Brain pericyte (primary cell): ENCODE measurements at regions not wholly inside any gene's neighbourhood (a gene's known extent, or its start where the extent isn't known, plus 50 kb on each side); places are given as distances from the start of the nearest gene placed in this dataset.
"Not testable (repeated sequence)": the region's sequence is repeated elsewhere in the genome, so short reads cannot be mapped to it uniquely, and the experiment has no call there.

Experiments used
- DNase-seq: peaks from one replicate; pipeline ENCODE4 v3.0.0-alpha.2; 2012; ENCODE audit warnings: low read depth, low spot score

- DNase-seq: not testable (repeated sequence)
Observed at GRCh38 chr7:106713452-106713851, 52.5 kb upstream of the CCDC71L start.

DNA sequence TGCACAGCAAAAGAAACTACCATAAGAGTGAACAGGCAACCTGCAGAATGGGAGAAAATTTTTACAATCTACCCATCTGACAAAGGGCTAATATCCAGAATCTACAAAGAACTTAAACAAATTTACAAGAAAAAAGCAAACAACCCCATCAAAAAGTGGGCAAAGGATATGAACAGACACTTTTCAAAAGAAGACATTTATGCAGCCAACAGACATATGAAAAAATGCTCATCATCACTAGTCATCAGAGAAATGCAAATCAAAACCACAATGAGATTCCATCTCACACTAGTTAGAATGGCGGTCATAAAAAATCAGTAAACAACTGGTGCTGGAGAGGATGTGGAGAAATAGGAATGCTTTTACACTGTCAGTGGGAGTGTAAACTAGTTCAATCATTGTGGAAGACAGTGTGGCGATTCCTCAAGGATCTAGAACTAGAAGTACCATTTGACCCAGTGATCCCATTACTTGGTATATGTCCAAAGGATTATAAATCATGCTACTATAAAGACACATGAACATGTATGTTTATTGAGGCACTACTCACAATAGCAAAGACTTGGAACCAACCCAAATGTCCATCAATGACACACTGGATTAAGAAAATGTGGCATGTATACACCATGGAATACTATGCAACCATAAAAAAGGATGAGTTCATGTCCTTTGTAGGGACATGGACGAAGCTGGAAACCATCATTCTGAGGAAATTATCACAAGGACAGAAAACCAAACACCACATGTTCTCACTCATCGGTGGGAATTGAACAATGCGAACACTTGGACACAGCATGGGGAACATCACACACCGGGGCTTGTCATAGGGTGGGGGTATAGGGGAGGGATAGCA lies 53.9 kb upstream of the CCDC71L start:
- not testable (repeated sequence) for DNase-seq

- no peak for DNase-seq
Observed at GRCh38 chr7:106715730-106716129, 54.8 kb upstream of the CCDC71L start.

DNA sequence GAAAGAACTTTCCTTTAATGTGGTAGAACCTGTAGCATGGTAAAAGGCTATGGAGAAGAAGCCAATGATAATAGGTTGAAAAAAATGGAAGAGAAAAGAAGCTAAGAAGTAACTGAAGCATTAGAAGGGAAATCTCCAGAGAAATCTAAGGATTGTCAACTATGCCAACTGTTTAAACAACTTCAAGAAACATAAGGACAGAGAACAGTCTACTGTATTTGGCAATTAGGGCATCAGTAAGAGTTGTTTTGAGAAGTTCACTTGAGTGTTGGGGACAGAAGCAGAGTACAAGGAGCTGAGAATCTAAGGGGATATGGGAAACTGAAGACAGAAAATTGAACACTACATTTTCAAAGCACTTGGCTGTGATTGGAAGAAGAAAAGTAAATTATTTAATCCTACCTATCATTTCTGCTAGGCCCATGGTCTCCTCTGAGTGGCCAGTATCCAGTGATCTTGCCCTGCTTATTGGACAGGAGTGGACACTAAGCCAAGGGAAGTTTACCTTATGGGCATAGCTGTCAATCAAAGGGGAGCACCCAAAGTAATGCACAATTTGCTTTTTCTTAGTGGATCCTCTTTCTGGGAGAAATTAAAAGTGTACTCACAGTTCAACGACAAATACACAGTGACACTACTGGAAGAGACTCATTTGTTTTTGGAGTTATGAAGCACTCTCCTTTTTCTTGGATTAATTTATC lies 56.4 kb upstream of the CCDC71L start:
- DNase-seq: no peak

DNA sequence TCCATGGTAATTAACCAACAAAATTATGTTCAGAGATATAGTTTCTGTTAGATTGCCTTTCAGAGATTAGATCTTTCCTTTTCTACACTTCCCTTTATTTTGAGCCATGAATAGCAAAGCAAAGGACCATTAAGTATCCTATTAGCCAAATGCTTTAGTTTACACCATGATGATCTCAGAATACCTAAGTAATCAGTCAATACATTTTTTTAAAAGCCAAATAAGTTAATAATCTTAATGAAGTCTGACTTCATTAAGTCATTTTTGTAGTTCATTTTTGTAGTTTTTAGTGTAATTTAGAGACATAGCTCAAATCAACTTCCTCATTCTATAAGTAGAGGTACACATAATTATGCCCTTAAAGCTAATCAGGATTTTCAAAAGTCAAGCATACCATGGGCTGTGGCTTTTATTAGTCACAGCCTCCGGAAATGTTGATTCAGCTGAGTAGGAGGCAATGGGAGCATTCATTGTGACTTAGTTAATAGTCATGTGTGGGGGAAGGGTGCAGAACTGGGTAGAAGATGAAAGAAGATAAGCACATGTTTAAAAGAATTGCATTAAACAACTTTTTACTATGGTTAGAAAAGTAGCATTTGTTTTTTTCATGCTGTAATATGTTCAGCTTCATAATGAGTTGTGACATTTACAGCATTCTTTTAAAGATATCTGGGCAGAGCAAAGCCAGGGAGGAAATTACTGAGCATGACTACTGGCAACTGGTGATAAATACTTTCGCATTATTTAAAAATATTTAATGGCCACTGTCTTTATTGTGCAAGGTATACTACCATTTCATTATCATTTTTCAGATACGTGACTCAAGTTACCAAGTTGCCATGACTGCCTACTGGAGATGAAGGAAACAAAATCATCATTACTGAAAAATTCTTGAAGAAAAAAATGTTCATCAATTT lies 57.3 kb upstream of the CCDC71L start:
- peak; percentile 45 for DNase-seq

DNA sequence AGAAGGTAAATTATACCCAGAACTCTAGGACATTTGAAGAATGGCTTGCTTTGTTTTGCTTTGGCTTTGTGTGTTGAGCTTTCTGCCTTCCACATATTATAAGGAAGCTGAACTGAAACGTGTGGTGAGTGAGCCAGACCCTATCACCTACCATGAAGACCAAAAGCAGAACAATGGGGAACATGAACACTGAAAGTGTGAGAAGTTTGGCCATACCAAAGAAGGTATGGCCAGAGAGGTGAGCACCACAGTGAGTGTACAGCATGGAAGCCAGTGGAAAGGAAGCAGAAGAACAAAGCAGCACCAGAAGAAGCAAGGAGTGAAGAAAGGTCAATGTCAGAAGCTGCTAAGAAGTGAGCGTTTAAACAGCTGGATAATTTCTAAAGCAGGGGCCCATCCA lies 59.7 kb upstream of the CCDC71L start:
- no peak for DNase-seq

- no peak for DNase-seq
Observed at GRCh38 chr7:106721816-106722785, 61.1 kb upstream of the CCDC71L start.

- DNase-seq: no peak
Observed at GRCh38 chr7:106723398-106723797, 62.4 kb upstream of the CCDC71L start.

GRCh38 chr7:106729720-106730385 lies 68.9 kb upstream of the CCDC71L start:
- no peak for DNase-seq

GRCh38 chr7:106731187-106731586 lies 70.2 kb upstream of the CCDC71L start:
- DNase-seq: no peak

DNA sequence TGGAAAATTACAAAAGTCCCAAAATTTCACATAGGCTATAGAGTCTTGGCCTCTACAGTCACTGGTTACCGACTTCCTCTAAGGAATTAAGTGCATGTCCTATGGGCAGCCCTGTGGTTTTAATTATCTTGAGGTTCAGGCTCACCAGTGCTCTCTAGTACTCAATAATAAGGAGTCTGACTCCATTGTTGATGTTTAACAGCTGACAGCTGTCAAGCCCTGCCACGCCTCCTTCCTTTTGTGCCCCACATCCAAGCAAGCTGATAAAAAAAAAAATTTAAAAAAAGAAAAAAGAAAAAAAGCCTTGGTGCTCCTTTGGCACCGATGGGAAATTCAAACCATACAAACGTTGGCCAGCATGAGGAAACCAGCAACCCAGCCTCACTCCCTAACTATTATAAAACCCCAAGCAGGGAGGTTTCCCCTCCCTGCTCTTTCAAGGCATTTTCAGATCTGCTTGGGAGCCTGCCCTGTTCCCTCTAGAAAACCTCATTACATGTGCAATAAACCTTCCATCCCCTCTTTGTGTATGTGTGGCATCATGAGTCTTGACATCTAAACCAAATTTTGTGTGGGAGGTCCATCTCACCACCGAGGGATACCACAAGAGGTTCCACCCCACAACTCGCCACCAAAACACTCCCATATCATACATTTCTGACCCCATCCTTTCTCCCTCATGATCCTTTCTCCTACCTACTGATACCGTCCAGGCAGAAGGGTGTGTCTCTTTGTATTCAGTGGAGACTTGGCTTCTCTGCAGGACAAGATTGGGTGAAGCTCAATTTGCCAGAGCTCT lies 70.9 kb upstream of the CCDC71L start:
- DNase-seq: no peak

DNA sequence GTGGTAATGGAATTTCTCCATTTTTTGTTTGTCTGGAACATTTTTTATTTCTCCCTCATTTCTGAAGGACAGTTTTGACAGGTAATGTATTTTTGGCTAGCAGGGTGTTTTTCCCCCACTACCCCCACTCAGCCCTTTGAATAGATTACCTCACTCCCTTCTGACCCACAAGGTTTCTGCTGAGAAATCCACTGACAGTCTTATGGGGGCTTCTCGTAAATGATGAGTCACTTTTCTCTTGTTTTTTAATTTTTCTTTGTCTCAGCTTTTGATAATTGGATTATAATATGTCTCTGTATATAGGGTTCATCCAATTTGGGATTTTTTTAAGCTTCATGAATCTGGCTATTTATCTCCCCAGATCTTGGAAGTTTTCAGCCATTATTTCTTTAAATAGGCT lies 74.7 kb upstream of the CCDC71L start:
- DNase-seq: no peak

GRCh38 chr7:106736123-106736507 lies 75.2 kb upstream of the CCDC71L start:
- DNase-seq: no peak

- no peak for DNase-seq
Observed at GRCh38 chr7:106736508-106737201, 75.7 kb upstream of the CCDC71L start.

DNA sequence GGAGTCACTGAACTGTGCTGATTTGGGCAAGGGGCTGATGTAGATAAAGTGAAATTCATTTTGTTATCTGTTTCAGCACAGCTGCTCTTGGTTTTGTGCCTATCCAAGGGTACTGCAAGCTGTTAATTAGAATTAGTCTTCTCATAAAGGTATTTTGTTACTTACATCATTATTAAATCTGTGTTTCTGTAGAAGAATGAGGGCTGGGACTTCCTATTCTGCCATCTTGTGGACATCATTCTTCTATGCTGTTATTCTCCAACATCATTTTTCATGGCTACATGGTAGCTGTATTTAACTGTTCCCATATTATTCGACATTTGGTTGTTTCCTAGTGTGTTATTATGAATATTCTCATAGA lies 76.2 kb upstream of the CCDC71L start:
- DNase-seq: no peak

- no peak for DNase-seq
Observed at GRCh38 chr7:106740806-106741205, 79.8 kb upstream of the CCDC71L start.

DNA sequence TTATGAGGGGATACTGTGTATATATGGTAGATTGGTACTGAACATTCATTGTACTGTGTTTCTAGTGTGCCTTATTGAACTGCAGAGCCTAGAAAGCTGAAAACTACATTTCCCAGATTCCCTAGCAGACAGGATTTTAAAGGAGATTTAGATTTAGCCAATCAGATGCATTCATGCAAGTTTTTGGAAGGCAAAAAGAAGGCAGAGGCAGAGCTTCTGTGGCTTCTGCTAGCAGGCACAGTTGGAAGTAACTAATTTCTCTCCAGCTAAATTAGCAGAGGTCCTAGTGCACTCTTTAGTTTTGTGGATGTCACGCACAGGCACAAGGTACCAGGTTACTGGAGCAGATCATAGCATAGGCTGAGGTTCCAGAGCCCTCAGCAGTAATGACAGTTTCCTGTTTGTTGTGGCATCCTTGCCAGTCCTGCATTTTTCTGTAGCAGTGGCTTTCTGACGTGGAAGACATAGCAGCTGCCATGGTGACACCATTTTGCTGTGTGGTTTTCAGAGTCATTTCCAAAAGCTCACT lies 83.7 kb upstream of the CCDC71L start:
- no peak for DNase-seq

- not testable (repeated sequence) for DNase-seq
Observed at GRCh38 chr7:106747301-106747700, 86.3 kb upstream of the CCDC71L start.

DNA sequence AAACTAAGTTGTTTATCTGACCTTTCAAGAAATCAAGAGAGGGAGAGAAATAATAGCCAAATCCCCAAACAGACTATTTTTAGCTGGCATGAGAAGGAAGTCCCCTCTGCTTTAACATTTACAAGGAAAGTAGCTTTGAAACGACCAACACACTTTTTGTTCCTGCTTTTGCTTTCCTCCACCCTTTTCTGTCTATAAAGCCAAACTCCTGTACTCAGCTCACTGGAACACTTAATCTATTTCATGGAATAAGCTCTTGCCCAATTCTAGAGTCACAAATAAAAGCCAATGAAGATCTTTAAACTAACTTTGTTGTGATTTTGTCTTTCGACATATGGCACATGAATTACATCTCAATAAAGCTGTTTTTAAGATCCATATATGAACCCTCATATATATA lies 86.8 kb upstream of the CCDC71L start:
- DNase-seq: no peak
